SU-DHL-6 (cell line): ENCODE measurements at regions not wholly inside any gene's neighbourhood (a gene's known extent, or its start where the extent isn't known, plus 50 kb on each side); places are given as distances from the start of the nearest gene placed in this dataset.

Experiments used
- H2AFZ ChIP-seq: fragments of 200-600 bp; sonication (generic); 2 replicates; pipeline ENCODE4 v1.6.1; 2014; ENCODE audit warnings: low read depth, mild to moderate bottlenecking, moderate library complexity, mixed read lengths, antibody characterized with exemption, low read length; ENCODE audit not compliant: severe bottlenecking
- H3F3A ChIP-seq: fragments of 200-600 bp; shearing (Covaris generic); 2 replicates; pipeline ENCODE4 v1.6.0; 2016; ENCODE audit warnings: antibody characterized with exemption, mild to moderate bottlenecking; ENCODE audit not compliant: insufficient read depth
- H3K27ac ChIP-seq: fragments of 200-600 bp; sonication (generic); 2 replicates; pipeline ENCODE4 v1.5.1; 2016; ENCODE audit warnings: low read depth, mild to moderate bottlenecking, low read length, moderate library complexity, mixed read lengths
- H3K27me3 ChIP-seq: fragments of 200-600 bp; sonication (generic), shearing (Covaris generic); 2 replicates; pipeline ENCODE4 v1.6.0; 2014; ENCODE audit warnings: mild to moderate bottlenecking, low read length
- H3K36me3 ChIP-seq: fragments of 200-600 bp; sonication (generic); 2 replicates; pipeline ENCODE4 v1.6.1; 2014; ENCODE audit warnings: mild to moderate bottlenecking, low read length, mixed read lengths
- H3K4me2 ChIP-seq: fragments of 300-600, 200-600 bp; shearing (Covaris generic), sonication (generic); 2 replicates; pipeline ENCODE4 v1.6.0; 2014; ENCODE audit warnings: low read length, low read depth, mild to moderate bottlenecking; ENCODE audit not compliant: poor library complexity, severe bottlenecking
- H3K4me3 ChIP-seq: fragments of 200-600 bp; sonication (generic); 2 replicates; pipeline ENCODE4 v1.5.1; 2014; ENCODE audit warnings: antibody characterized with exemption, low read length, mild to moderate bottlenecking, mixed read lengths; ENCODE audit not compliant: insufficient read depth, poor library complexity, severe bottlenecking
- H3K79me2 ChIP-seq: fragments of 200-600 bp; sonication (generic); 2 replicates; pipeline ENCODE4 v1.6.1; 2014; ENCODE audit warnings: mild to moderate bottlenecking, low read length, moderate library complexity; ENCODE audit not compliant: insufficient read depth
- H3K9ac ChIP-seq: fragments of 200-600 bp; sonication (generic); 2 replicates; pipeline ENCODE4 v1.7.0; 2014; ENCODE audit warnings: mild to moderate bottlenecking, low read length
- H3K9me2 ChIP-seq: fragments of 200-600 bp; sonication (generic); replicated peaks from 2 replicates; pipeline ENCODE4 v1.6.1; 2014; ENCODE audit warnings: low read length; ENCODE audit not compliant: insufficient read depth
- H3K9me3 ChIP-seq: fragments of 200-600 bp; sonication (generic); 2 replicates; pipeline ENCODE4 v1.6.1; 2014; ENCODE audit warnings: low read length, mixed read lengths; ENCODE audit not compliant: insufficient read depth
- H4K20me1 ChIP-seq: fragments of 200-600 bp; sonication (generic); 2 replicates; pipeline ENCODE4 v1.6.1; 2014; ENCODE audit warnings: low read depth, mild to moderate bottlenecking, antibody characterized with exemption, low read length, moderate library complexity, mixed read lengths
- EZH2phosphoT487 ChIP-seq: fragments of 200-600 bp; sonication (generic), shearing (Covaris generic); conservative IDR thresholded peaks from 2 replicates; pipeline ENCODE4 v1.6.1; 2018; ENCODE audit warnings: mild to moderate bottlenecking, antibody characterized with exemption, low read length, moderate library complexity, mixed read lengths
- TF ChIP-seq, protein P1 (sequence below): fragments of 200-600 bp; sonication (generic); IDR thresholded peaks from one replicate; pipeline ENCODE4 v1.5.1; 2017; ENCODE audit warnings: antibody characterized with exemption, mild to moderate bottlenecking, low read length, moderate library complexity; ENCODE audit not compliant: insufficient read depth, poor library complexity, severe bottlenecking

DNA sequence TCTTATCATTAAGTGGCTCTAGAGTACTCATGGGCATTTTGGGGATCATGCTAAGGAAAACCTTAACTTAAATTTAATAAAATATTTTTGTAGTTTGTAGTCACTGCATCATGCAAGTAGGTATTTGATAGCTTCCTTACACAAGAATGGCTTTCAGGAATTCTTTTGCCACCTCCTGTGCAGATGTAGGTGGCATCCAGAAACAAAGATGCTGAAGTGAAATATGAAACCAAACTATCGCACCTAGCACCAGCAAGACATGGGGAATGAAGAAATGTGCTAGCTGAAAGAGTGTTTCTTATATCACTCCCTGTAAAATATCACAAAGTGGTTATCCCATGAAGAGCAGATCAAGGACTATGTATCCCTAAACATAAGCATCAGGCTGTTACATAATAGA, 924.5 kb upstream of the PRR20A start:
- H3K4me2 ChIP-seq, result no peak overlapping the region
- no peaks in the 10 kb centered on the region for H3K9me2 ChIP-seq
- H4K20me1 ChIP-seq, result no peaks in the 10 kb centered on the region

DNA sequence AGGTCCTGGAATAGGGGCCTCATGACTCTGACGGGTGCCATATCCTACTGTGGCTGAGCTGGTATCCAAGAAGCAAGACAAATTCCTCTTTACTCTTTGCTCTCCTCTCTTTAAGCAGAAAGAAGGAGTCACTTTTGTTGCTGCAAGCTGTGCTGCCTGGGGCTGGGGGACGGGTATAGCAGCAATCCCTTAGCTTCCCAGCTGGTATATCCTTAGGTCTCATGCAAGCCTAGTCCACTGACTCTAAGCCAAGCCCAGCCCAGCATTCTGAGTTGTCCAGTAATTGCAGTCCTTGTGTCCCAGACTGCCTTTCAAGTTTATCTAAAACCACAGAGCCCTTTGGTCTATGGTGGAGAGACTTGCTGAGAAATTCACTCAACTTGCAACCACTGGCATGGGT, 893.0 kb upstream of the PRR20A start:
- H3F3A ChIP-seq, result no peaks in the 10 kb centered on the region

More for the DNA sequence above, 924.5 kb upstream of the PRR20A start:
- Histone ChIP-seq H3K9ac (no peak overlapping the region), H2AFZ (no peak overlapping the region), H3K9me3 (no peaks in the 10 kb centered on the region), H3F3A (no peaks in the 10 kb centered on the region), H3K27me3 (no peaks in the 10 kb centered on the region), H3K79me2 (no peaks in the 10 kb centered on the region), H3K4me3 (no peak overlapping the region), H3K36me3 (no peaks in the 10 kb centered on the region), H3K27ac (no peak overlapping the region)
- TF ChIP-seq, protein P1, sequence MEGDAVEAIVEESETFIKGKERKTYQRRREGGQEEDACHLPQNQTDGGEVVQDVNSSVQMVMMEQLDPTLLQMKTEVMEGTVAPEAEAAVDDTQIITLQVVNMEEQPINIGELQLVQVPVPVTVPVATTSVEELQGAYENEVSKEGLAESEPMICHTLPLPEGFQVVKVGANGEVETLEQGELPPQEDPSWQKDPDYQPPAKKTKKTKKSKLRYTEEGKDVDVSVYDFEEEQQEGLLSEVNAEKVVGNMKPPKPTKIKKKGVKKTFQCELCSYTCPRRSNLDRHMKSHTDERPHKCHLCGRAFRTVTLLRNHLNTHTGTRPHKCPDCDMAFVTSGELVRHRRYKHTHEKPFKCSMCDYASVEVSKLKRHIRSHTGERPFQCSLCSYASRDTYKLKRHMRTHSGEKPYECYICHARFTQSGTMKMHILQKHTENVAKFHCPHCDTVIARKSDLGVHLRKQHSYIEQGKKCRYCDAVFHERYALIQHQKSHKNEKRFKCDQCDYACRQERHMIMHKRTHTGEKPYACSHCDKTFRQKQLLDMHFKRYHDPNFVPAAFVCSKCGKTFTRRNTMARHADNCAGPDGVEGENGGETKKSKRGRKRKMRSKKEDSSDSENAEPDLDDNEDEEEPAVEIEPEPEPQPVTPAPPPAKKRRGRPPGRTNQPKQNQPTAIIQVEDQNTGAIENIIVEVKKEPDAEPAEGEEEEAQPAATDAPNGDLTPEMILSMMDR, result no peak
- TF ChIP-seq EZH2phosphoT487, result no peak

DNA sequence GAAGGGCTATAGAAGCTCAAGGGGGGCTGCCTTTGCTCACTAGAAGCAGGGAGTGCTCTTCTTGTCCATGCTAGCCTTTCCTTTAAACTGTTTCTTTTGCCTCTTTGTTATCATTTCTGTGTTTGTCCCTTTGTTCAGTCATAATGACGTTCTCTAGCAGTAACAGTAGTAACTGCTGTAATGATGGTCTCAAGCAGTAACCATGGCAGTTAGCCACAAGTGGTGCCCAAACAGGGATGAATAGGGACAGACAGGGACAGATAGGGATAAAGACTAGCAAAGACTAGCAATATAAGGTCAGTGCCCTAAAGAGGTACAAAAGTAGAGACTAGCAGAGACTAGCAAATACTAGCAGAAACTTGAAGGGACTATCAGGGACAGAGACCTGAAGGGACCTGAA, 869.0 kb upstream of the PRR20A start:
- Histone ChIP-seq H2AFZ (no peak overlapping the region), H3K4me2 (no peak overlapping the region), H3K27ac (no peak overlapping the region)

More for the DNA sequence above, 893.0 kb upstream of the PRR20A start:
- Histone ChIP-seq H3K27me3 (no peaks in the 10 kb centered on the region), H3K27ac (no peak overlapping the region), H3K79me2 (no peaks in the 10 kb centered on the region), H3K36me3 (no peaks in the 10 kb centered on the region), H2AFZ (no peak overlapping the region), H3K9me2 (no peaks in the 10 kb centered on the region), H3K4me3 (no peak overlapping the region), H3K9ac (no peak overlapping the region), H3K9me3 (0 out of 2 replicates have a peak, but pooled peaks cover 6% of the 10 kb centered on the region), H3K4me2 (no peak overlapping the region), H4K20me1 (no peaks in the 10 kb centered on the region)
- TF ChIP-seq, protein P1, result no peak
- TF ChIP-seq EZH2phosphoT487, result no peak

More for the DNA sequence above, 869.0 kb upstream of the PRR20A start:
- H3K9me3 ChIP-seq, result 0 out of 2 replicates have a peak, but pooled peaks cover 12% of the 10 kb centered on the region
- no peaks in the 10 kb centered on the region for H3K79me2 ChIP-seq
- no peaks in the 10 kb centered on the region for H3K9me2 ChIP-seq
- TF ChIP-seq, protein P1, result no peak
- no peak for TF ChIP-seq EZH2phosphoT487
- no peaks in the 10 kb centered on the region for H3F3A ChIP-seq
- no peaks in the 10 kb centered on the region for H3K27me3 ChIP-seq
- H3K4me3 ChIP-seq, result no peak overlapping the region
- H3K9ac ChIP-seq, result no peak overlapping the region
- H4K20me1 ChIP-seq, result no peaks in the 10 kb centered on the region
- H3K36me3 ChIP-seq, result no peaks in the 10 kb centered on the region
